MM.1S (cell line): ENCODE measurements at regions not wholly inside any gene's neighbourhood (a gene's known extent, or its start where the extent isn't known, plus 50 kb on each side); places are given as distances from the start of the nearest gene placed in this dataset.
A peak's percentile ranks its signal among the peaks of the same experiment; 100 is the strongest.

Experiments
- DNase-seq: peaks from one replicate; pipeline ENCODE4 v3.0.0-alpha.2; 2015
- H2AFZ ChIP-seq: fragments of 300-600 bp; sonication (generic); 2 replicates; pipeline ENCODE4 v1.6.0; 2016; ENCODE audit warnings: antibody characterized with exemption, low read length
- H3F3A ChIP-seq: fragments of 300-600 bp; sonication (generic); 2 replicates; pipeline ENCODE4 v1.6.1; 2016; ENCODE audit warnings: mild to moderate bottlenecking, antibody characterized with exemption, low read length, moderate library complexity, mixed read lengths; ENCODE audit not compliant: insufficient read depth
- H3K27ac ChIP-seq: fragments of 300-600 bp; sonication (generic); 2 replicates; pipeline ENCODE4 v1.5.1; 2016; ENCODE audit warnings: mild to moderate bottlenecking, low read length
- H3K27me3 ChIP-seq: fragments of 300-600 bp; sonication (generic); replicated peaks from 2 replicates; pipeline ENCODE4 v1.6.0; 2016; ENCODE audit warnings: low read length; ENCODE audit not compliant: insufficient read depth
- H3K36me3 ChIP-seq: fragments of 300-600 bp; sonication (generic); replicated peaks from 2 replicates; pipeline ENCODE4 v1.6.1; 2016; ENCODE audit warnings: mild to moderate bottlenecking, low read length, mixed read lengths; ENCODE audit not compliant: insufficient read depth
- H3K4me1 ChIP-seq: fragments of 300-600 bp; sonication (generic); 2 replicates; pipeline ENCODE4 v1.6.1; 2016; ENCODE audit warnings: low read length, mixed read lengths
- H3K4me2 ChIP-seq: fragments of 300-600 bp; sonication (generic); 2 replicates; pipeline ENCODE4 v1.6.0; 2016; ENCODE audit warnings: low read depth, low read length
- H3K4me3 ChIP-seq: fragments of 300-600 bp; sonication (generic); 2 replicates; pipeline ENCODE4 v1.5.1; 2016; ENCODE audit warnings: low read length, mixed read lengths
- H3K79me2 ChIP-seq: fragments of 300-600 bp; sonication (generic); 2 replicates; pipeline ENCODE4 v1.6.1; 2016; ENCODE audit warnings: mixed run types, low read length, mixed read lengths
- H3K9ac ChIP-seq: fragments of 300-600 bp; sonication (generic); 2 replicates; pipeline ENCODE4 v1.6.1; 2016; ENCODE audit warnings: low read length, mixed read lengths
- H3K9me2 ChIP-seq: fragments of 300-600 bp; sonication (generic); replicated peaks from 2 replicates; pipeline ENCODE4 v1.6.1; 2016; ENCODE audit warnings: mild to moderate bottlenecking, low read length, mixed read lengths; ENCODE audit not compliant: insufficient read depth
- H3K9me3 ChIP-seq: fragments of 300-600 bp; sonication (generic); replicated peaks from 2 replicates; pipeline ENCODE4 v1.6.1; 2016; ENCODE audit warnings: mild to moderate bottlenecking, low read length, mixed read lengths; ENCODE audit not compliant: insufficient read depth
- H4K20me1 ChIP-seq: fragments of 300-600 bp; sonication (generic); 2 replicates; pipeline ENCODE4 v1.6.1; 2016; ENCODE audit warnings: mild to moderate bottlenecking, low read length, moderate library complexity, mixed read lengths; ENCODE audit not compliant: insufficient read depth
- EZH2 ChIP-seq: fragments of 300-600 bp; sonication (generic); optimal IDR thresholded peaks from 2 replicates; pipeline ENCODE3; 2017; ENCODE audit warnings: low read depth, mild to moderate bottlenecking, antibody characterized with exemption, low read length, mixed read lengths
- EZH2phosphoT487 ChIP-seq: fragments of 300-600 bp; sonication (generic); IDR thresholded peaks from 2 replicates; pipeline ENCODE4 v1.6.1; 2018; ENCODE audit warnings: antibody characterized with exemption, low read length
- TF ChIP-seq, protein P1 (sequence below): fragments of 300-600 bp; sonication (generic); IDR thresholded peaks from 2 replicates; pipeline ENCODE4 v1.5.1; 2016; ENCODE audit warnings: antibody characterized with exemption, low read length, mixed read lengths

DNA sequence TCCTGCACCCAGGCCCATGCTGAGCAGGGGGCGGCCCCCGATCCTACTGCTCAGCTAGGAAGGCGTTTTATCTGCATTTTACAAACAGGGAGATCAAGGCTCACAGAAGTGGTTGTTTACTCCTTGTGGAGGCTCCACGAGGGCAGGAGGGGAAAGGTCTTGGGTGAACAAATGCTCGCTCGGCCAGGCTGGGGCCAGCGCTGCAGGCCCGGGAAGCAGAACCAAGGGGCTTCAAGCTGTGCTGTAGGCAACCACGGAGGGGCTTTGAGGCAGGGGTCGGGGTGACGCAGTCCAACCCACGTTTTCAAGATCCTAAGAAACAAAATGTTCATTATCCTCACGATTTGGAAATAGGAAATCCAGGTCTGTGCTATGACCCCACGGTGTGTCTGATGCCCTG is 125.8 kb downstream of the HMX1 start:
- no peak overlapping the region for H2AFZ ChIP-seq
- H3F3A ChIP-seq, result no peaks in the 10 kb centered on the region
- no peaks in the 10 kb centered on the region for H3K4me1 ChIP-seq
- no peaks in the 10 kb centered on the region for H3K9me2 ChIP-seq
- TF ChIP-seq, protein P1, sequence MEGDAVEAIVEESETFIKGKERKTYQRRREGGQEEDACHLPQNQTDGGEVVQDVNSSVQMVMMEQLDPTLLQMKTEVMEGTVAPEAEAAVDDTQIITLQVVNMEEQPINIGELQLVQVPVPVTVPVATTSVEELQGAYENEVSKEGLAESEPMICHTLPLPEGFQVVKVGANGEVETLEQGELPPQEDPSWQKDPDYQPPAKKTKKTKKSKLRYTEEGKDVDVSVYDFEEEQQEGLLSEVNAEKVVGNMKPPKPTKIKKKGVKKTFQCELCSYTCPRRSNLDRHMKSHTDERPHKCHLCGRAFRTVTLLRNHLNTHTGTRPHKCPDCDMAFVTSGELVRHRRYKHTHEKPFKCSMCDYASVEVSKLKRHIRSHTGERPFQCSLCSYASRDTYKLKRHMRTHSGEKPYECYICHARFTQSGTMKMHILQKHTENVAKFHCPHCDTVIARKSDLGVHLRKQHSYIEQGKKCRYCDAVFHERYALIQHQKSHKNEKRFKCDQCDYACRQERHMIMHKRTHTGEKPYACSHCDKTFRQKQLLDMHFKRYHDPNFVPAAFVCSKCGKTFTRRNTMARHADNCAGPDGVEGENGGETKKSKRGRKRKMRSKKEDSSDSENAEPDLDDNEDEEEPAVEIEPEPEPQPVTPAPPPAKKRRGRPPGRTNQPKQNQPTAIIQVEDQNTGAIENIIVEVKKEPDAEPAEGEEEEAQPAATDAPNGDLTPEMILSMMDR, result no peak
- TF ChIP-seq EZH2, result no peak
- TF ChIP-seq EZH2phosphoT487, result no peak
- H3K9me3 ChIP-seq, result no peaks in the 10 kb centered on the region
- no peak overlapping the region for H3K4me2 ChIP-seq
- H3K4me3 ChIP-seq, result no peak overlapping the region
- DNase-seq, result no peak
- no peaks in the 10 kb centered on the region for H3K79me2 ChIP-seq
- peaks cover 70% of the 10 kb centered on the region for H3K27me3 ChIP-seq
- no peaks in the 10 kb centered on the region for H3K36me3 ChIP-seq
- H3K27ac ChIP-seq, result no peak overlapping the region
- no peak overlapping the region for H3K9ac ChIP-seq
- no peaks in the 10 kb centered on the region for H4K20me1 ChIP-seq

DNA sequence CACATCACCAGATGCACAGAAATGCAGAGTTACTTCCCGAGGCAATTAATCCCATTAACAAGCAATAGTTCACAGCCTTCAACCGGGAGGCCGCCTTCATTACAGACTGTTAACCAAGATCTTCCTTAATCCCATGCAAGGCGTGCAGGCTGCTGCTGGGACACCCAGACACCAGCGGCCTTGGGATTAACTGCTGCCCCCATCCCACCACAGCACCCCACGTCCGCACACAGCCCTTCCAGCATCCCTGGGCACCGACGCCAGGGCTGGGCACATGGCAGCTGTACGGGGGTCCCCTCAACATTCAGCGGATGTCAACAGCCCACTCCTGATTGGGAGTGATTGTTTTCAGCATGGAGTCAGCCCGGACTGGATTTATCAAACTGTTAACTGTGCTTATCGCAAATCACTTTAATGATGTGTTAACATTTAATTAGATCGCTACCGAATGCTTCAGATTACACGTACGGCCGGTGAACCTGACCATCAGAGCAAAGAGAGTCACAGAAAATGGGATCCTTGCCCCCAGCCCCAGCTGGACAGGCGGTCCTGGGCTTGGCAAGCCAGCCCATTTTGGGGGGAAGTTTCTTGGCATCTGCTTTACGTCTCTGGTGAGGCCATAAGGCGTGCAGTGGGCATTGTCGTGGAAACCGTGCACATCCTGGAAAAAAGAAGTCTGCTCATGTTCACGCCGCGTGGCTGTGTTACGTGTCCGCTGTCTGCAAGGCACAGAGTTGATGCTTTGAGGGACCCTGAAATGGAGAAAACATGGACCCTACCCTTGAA is 126.4 kb downstream of the HMX1 start:
- Histone ChIP-seq H3K36me3 (no peaks in the 10 kb centered on the region), H3K9me3 (no peaks in the 10 kb centered on the region), H3F3A (no peaks in the 10 kb centered on the region), H4K20me1 (no peaks in the 10 kb centered on the region), H2AFZ (no peak overlapping the region), H3K79me2 (no peaks in the 10 kb centered on the region), H3K4me2 (no peak overlapping the region), H3K27ac (no peak overlapping the region), H3K9ac (no peak overlapping the region), H3K4me1 (no peaks in the 10 kb centered on the region), H3K9me2 (no peaks in the 10 kb centered on the region), H3K4me3 (no peak overlapping the region), H3K27me3 (peaks cover 70% of the 10 kb centered on the region)
- no peak for DNase-seq
- TF ChIP-seq EZH2 (no peak), EZH2phosphoT487 (no peak)
- TF ChIP-seq, protein P1, result no peak

DNA sequence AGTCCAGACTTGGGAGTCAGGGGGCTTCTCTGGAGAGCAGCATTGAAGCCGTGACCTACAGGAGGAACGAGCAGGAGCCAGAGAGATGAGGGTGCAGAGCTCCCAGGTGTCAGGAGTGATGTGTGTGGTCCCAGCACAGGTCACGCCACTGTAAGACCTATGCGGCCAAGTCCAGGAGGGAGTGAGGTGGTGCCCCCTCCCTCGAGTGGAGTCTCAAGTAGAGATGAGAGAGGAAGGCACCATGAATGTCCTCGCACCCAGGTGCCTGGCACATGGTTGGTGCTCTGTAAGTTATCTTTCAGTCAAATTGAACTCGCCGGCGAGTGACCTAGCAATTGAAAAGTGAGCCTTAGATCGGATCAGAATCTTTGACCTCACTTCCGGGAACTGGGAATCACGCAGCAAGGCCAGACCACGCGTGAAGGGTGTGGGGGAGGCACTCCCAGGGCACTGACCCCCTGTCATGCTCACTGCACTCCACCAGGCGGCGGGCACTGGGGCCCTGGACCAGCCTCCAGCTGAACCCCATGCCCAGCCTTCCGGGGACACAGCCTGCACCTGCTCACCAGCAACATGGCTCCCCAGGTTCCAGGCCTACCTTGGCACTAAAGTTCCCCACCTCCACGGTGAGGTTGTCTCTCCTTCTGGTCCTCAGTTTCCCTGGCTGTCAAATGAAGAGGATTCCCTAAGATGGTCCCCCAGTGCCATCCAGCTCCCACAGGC is 127.4 kb downstream of the HMX1 start:
- DNase-seq, result peak; percentile 10
- Histone ChIP-seq H3K27me3 (peaks cover 70% of the 10 kb centered on the region), H3K9me3 (no peaks in the 10 kb centered on the region), H3K79me2 (no peaks in the 10 kb centered on the region), H3K4me3 (no peak overlapping the region), H3K27ac (no peak overlapping the region), H3K4me2 (no peak overlapping the region), H3K9me2 (no peaks in the 10 kb centered on the region), H3F3A (no peaks in the 10 kb centered on the region), H4K20me1 (no peaks in the 10 kb centered on the region), H3K9ac (no peak overlapping the region), H3K36me3 (no peaks in the 10 kb centered on the region), H2AFZ (no peak overlapping the region), H3K4me1 (no peaks in the 10 kb centered on the region)
- TF ChIP-seq EZH2 (no peak), EZH2phosphoT487 (no peak)
- TF ChIP-seq, protein P1, result peak; percentile 44
